H9 (cell line): ENCODE measurements at regions not wholly inside any gene's neighbourhood (a gene's known extent, or its start where the extent isn't known, plus 50 kb on each side); places are given as distances from the start of the nearest gene placed in this dataset.

ENCODE experiments used
- DNase-seq: peaks from one replicate; pipeline ENCODE4 v3.0.0-alpha.2; 2017
- H2AFZ ChIP-seq: one replicate; pipeline ENCODE4 v1.6.1; 2013; ENCODE audit warnings: mild to moderate bottlenecking, low read length, control low read depth, moderate library complexity
- H2AK5ac ChIP-seq: 2 replicates; pipeline ENCODE4 v1.6.1; 2013; ENCODE audit warnings: low read length, control low read depth, mixed read lengths; ENCODE audit not compliant: insufficient read length
- H2BK120ac ChIP-seq: one replicate; pipeline ENCODE4 v1.6.1; 2013; ENCODE audit warnings: low read depth, mild to moderate bottlenecking, low read length, control low read depth, inconsistent platforms; ENCODE audit not compliant: poor library complexity, severe bottlenecking
- H2BK12ac ChIP-seq: 2 replicates; pipeline ENCODE4 v1.6.1; 2013; ENCODE audit warnings: low read length, control low read depth, mixed read lengths, low read depth; ENCODE audit not compliant: insufficient read length
- H2BK15ac ChIP-seq: 2 replicates; pipeline ENCODE4 v1.6.1; 2013; ENCODE audit warnings: low read depth, low read length, control low read depth
- H2BK20ac ChIP-seq: one replicate; pipeline ENCODE4 v1.6.1; 2013; ENCODE audit warnings: low read depth, mild to moderate bottlenecking, low read length, control low read depth, inconsistent platforms; ENCODE audit not compliant: poor library complexity, severe bottlenecking
- H2BK5ac ChIP-seq: 2 replicates; pipeline ENCODE4 v1.6.1; 2013; ENCODE audit warnings: low read length, control low read depth, mixed read lengths; ENCODE audit not compliant: insufficient read length
- H3K14ac ChIP-seq: 2 replicates; pipeline ENCODE4 v1.6.1; 2013; ENCODE audit warnings: low read length, control low read depth; ENCODE audit not compliant: insufficient read depth
- H3K18ac ChIP-seq: 2 replicates; pipeline ENCODE4 v1.6.1; 2013; ENCODE audit warnings: low read depth, mild to moderate bottlenecking, mixed read lengths, low read length, control low read depth; ENCODE audit not compliant: insufficient read length
- H3K23ac ChIP-seq: 2 replicates; pipeline ENCODE4 v1.6.1; 2013; ENCODE audit warnings: low read length, control low read depth, mixed read lengths, low read depth; ENCODE audit not compliant: insufficient read length
- H3K23me2 ChIP-seq: 2 replicates; pipeline ENCODE4 v1.6.1; 2013; ENCODE audit warnings: low read depth, mild to moderate bottlenecking, mixed read lengths, low read length, control low read depth; ENCODE audit not compliant: insufficient read length, poor library complexity, severe bottlenecking
- H3K27ac ChIP-seq: 2 replicates; pipeline ENCODE4 v1.5.1; 2013; ENCODE audit warnings: low read length, control low read depth, mixed read lengths, low read depth; ENCODE audit not compliant: insufficient read length
- H3K27me3 ChIP-seq: 2 replicates; pipeline ENCODE4 v1.6.1; 2013; ENCODE audit warnings: low read length, control low read depth, inconsistent platforms; ENCODE audit not compliant: insufficient read depth
- H3K4ac ChIP-seq: 2 replicates; pipeline ENCODE4 v1.6.1; 2013; ENCODE audit warnings: low read depth, mild to moderate bottlenecking, control low read depth, inconsistent platforms, low read length, moderate library complexity
- H3K4me1 ChIP-seq: 2 replicates; pipeline ENCODE4 v1.6.1; 2013; ENCODE audit warnings: low read length, control low read depth, inconsistent platforms; ENCODE audit not compliant: insufficient read depth
- H3K4me2 ChIP-seq: 2 replicates; pipeline ENCODE4 v1.6.1; 2013; ENCODE audit warnings: low read length, control low read depth, mixed read lengths; ENCODE audit not compliant: insufficient read length, insufficient read depth
- H3K56ac ChIP-seq: 2 replicates; pipeline ENCODE4 v1.6.1; 2013; ENCODE audit warnings: low read depth, mild to moderate bottlenecking, mixed read lengths, low read length, control low read depth; ENCODE audit not compliant: insufficient read length
- H3K79me1 ChIP-seq: 2 replicates; pipeline ENCODE4 v1.6.1; 2013; ENCODE audit warnings: low read depth, mild to moderate bottlenecking, moderate library complexity, low read length, control low read depth, inconsistent platforms; ENCODE audit not compliant: insufficient read depth, poor library complexity, severe bottlenecking
- H3K79me2 ChIP-seq: 2 replicates; pipeline ENCODE4 v1.6.1; 2013; ENCODE audit warnings: low read length, control low read depth, inconsistent platforms; ENCODE audit not compliant: insufficient read depth
- H3K9ac ChIP-seq: 2 replicates; pipeline ENCODE4 v1.6.1; 2013; ENCODE audit warnings: low read length, control low read depth, mixed read lengths; ENCODE audit not compliant: insufficient read length; ENCODE audit errors: extremely low read depth
- H3K9me3 ChIP-seq: one replicate; pipeline ENCODE4 v1.6.1; 2013; ENCODE audit warnings: low read depth, low read length, inconsistent platforms; ENCODE audit not compliant: control insufficient read depth
- H3T11ph ChIP-seq: one replicate; pipeline ENCODE4 v1.6.1; 2013; ENCODE audit warnings: mild to moderate bottlenecking, low read length, control low read depth, inconsistent platforms
- H4K20me1 ChIP-seq: one replicate; pipeline ENCODE4 v1.6.1; 2013; ENCODE audit not compliant: control insufficient read depth, insufficient read length, insufficient read depth
- H4K5ac ChIP-seq: 2 replicates; pipeline ENCODE4 v1.6.1; 2013; ENCODE audit warnings: low read depth, mild to moderate bottlenecking, mixed read lengths, low read length, control low read depth; ENCODE audit not compliant: insufficient read length
- H4K8ac ChIP-seq: replicated peaks from 2 replicates; pipeline ENCODE4 v1.6.1; 2013; ENCODE audit warnings: low read length, control low read depth, mixed read lengths, low read depth; ENCODE audit not compliant: insufficient read length
- H4K91ac ChIP-seq: 2 replicates; pipeline ENCODE4 v1.6.1; 2013; ENCODE audit warnings: low read depth, mild to moderate bottlenecking, moderate library complexity, mixed read lengths, low read length, control low read depth; ENCODE audit not compliant: insufficient read length
- H3K27ac Mint-ChIP-seq, 3 experiments: 2 replicates in 2 of 3; 3 replicates in 1 of 3; pipeline ENCODE4 v1.8.0; 2020 to 2021; ENCODE audit warnings: mixed read lengths in 3 of 3, mild to moderate bottlenecking in 1 of 3, moderate library complexity in 1 of 3
- H3K27me3 Mint-ChIP-seq: 2 replicates; pipeline ENCODE4 v1.8.0; 2021; ENCODE audit warnings: low read depth, mild to moderate bottlenecking, moderate library complexity, mixed read lengths
- H3K36me3 Mint-ChIP-seq, 3 experiments: 2 replicates in 2 of 3; 3 replicates in 1 of 3; pipeline ENCODE4 v1.8.0; 2020 to 2021; ENCODE audit warnings: low read depth in 3 of 3, mixed read lengths in 3 of 3; ENCODE audit not compliant: insufficient read depth in 1 of 3
- H3K4me1 Mint-ChIP-seq, 2 experiments: 2 replicates each; pipeline ENCODE4 v1.8.0; 2020; ENCODE audit warnings: mixed read lengths in 2 of 2
- H3K4me3 Mint-ChIP-seq, 2 experiments: 2 replicates in 1 of 2; 3 replicates in 1 of 2; pipeline ENCODE4 v1.8.0; 2020 to 2021; ENCODE audit warnings: mild to moderate bottlenecking in 2 of 2, mixed read lengths in 2 of 2, moderate library complexity in 1 of 2
- H3K9me3 Mint-ChIP-seq, 2 experiments: 2 replicates in 1 of 2; 3 replicates in 1 of 2; pipeline ENCODE4 v1.8.0; 2020; ENCODE audit warnings: mild to moderate bottlenecking in 2 of 2, mixed read lengths in 2 of 2, moderate library complexity in 1 of 2
- CTCF ChIP-seq: fragments of 200-600 bp; sonication (generic); conservative IDR thresholded peaks from 3 replicates; pipeline ENCODE4 v1.8.0; 2021; ENCODE audit warnings: antibody characterized with exemption, mild to moderate bottlenecking
- WGBS: extraction: QIAGEN DNeasy Blood & Tissue Kit; methylation state at CpG from one replicate; pipeline ENCODE4 v1.1.7; 2013; ENCODE audit warnings: missing lambda C conversion rate, low lambda C conversion rate, mixed read lengths; ENCODE audit not compliant: insufficient read length; ENCODE audit errors: extremely low coverage; 5-methylcytosine and 5-hydroxymethylcytosine counted together

DNA sequence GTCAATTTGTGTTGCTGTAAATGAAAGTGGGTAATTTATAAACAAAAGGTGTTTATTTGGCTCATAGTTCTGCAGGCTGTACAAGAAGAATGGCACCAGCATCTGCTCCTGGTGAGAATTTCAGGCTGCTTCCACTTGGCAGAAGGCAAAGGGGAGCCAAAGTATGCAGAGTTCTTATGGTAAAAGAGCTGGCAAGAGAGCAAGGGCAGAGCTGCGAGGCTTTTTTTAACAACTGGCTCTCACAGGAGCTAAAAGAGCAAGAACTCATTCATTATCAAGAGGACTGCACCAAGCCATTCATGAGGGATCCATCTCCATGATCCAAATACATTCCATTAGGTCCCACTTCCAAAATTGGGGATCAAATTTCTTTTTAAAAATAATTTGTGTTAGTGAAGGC lies 1712.7 kb downstream of the SLITRK5 start:
- Histone ChIP-seq H3K14ac (no peak overlapping the region), H3K4ac (no peak overlapping the region), H3K56ac (no peak overlapping the region), H3K79me1 (no peaks in the 10 kb centered on the region), H3K9ac (no peak overlapping the region), H4K91ac (no peak overlapping the region), H3K4me1 (no peaks in the 10 kb centered on the region), H2BK120ac (no peak overlapping the region), H3K79me2 (no peaks in the 10 kb centered on the region), H2AFZ (no peak overlapping the region), H4K8ac (no peak overlapping the region), H2BK20ac (no peak overlapping the region), H3K23me2 (no peaks in the 10 kb centered on the region), H3K18ac (no peak overlapping the region), H3T11ph (no peak overlapping the region), H3K27ac (no peak overlapping the region), H2BK12ac (no peak overlapping the region), H3K27me3 (no peaks in the 10 kb centered on the region), H3K4me2 (no peak overlapping the region), H3K23ac (no peak overlapping the region), H4K20me1 (no peaks in the 10 kb centered on the region), H2BK15ac (no peak overlapping the region), H2BK5ac (no peak overlapping the region), H4K5ac (no peak overlapping the region), H2AK5ac (no peak overlapping the region), H3K9me3 (no peaks in the 10 kb centered on the region)
- WGBS: no CpG with 5 or more reads among the region's 1 CpG
- no peak overlapping the region for H3K27ac Mint-ChIP-seq
- peaks cover 3 to 4% of the 10 kb centered on the region in 2 experiments for H3K9me3 Mint-ChIP-seq
- no peak for TF ChIP-seq CTCF
- H3K36me3 Mint-ChIP-seq: peaks cover 0 to 11% (median 5%) of the 10 kb centered on the region in 3 experiments; a peak in 5 of 7 replicates
- no peak overlapping the region for H3K4me3 Mint-ChIP-seq
- peaks cover 3 to 5% of the 10 kb centered on the region in 2 experiments; a peak in 2 of 4 replicates for H3K4me1 Mint-ChIP-seq
- no peaks in the 10 kb centered on the region for H3K27me3 Mint-ChIP-seq
- DNase-seq: no peak
